ENCODE measurements at regions not wholly inside any gene's neighbourhood (a gene's known extent, or its start where the extent isn't known, plus 50 kb on each side); places are given as distances from the start of the nearest gene placed in this dataset.

DNA sequence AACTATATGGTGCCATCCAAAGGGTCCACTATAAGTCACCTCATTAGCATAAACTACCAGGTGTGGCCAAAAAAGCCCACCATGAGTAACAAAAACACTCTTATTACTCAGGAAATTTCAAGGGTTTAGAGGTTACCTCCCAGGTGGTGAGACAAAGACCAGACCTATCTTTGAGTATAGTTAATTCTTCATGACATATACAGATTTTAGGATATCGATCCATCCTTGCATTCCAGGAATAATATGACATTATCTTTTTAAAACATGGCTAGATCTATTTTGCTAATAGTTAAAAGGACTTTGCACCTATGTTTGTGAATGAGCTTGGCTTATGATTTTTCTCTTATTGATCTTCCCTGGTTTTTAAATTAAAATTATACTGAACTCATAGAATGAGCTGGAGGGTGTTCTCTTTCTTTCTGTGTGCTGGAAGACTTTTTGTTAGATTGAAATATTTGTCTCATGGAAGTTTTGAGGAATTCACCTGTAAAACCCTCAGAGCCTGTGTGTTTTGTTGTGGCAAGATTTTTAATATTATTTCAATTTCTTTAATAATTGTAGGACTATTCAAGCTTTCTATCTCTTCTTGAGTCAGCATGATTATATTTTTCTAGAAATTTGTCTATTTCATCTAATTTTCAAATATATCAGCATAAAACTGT is 138.7 kb upstream of the SLC45A1 start:
- 98 to 100% methylated on average over 1 of the region's 1 CpG for WGBS, 2 donors

DNA sequence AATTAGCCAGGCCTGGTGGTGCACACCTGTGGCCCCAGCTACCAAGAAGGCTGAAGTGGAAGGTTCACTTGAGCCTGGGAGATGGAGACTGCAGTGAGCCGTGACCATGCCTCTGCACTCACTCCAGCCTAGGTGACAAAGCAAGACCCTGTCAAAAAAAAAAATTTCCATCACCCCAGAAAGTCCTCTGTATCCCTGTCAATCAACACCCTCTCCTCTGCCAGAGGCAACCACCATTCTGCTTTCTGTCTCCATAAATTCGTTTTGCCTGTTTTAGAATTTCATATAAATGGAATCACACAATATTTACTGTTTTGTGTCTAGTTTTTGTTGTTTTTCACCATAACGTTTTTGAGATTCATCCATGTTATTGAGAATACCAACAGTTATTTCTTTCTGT is 141.6 kb upstream of the SLC45A1 start:
- WGBS, 2 donors = 74 to 78% methylated on average over 3 of the region's 3 CpGs
- Histone ChIP-seq H3K9me3 (ENCODE audit: control insufficient read depth in 2 of 2, insufficient read depth in 1 of 2, low read depth in 1 of 2, low read length in 1 of 2) (peaks cover 0 to 2% of the 10 kb centered on the region in 2 donors), H3K27ac (ENCODE audit: low read depth in 2 of 2, low read length in 1 of 2) (no peak overlapping the region), H3K36me3 (ENCODE audit: control insufficient read depth in 2 of 2, insufficient read depth in 2 of 2, low read length in 1 of 2) (no peaks in the 10 kb centered on the region), H3K27me3 (ENCODE audit: control insufficient read depth in 1 of 2, insufficient read depth in 2 of 2, low read length in 2 of 2) (no peaks in the 10 kb centered on the region), H3K4me1 (ENCODE audit: control insufficient read depth in 2 of 2, insufficient read depth in 2 of 2, low read length in 1 of 2) (peaks cover 0 to 2% of the 10 kb centered on the region in 2 donors), H3K4me3 (ENCODE audit: low read depth in 1 of 2, low read length in 2 of 2) (no peak overlapping the region)

More for the DNA sequence above, 138.7 kb upstream of the SLC45A1 start:
- no peaks in the 10 kb centered on the region for H3K36me3 ChIP-seq (ENCODE audit: control insufficient read depth in 2 of 2, insufficient read depth in 2 of 2, low read length in 1 of 2)
- no peaks in the 10 kb centered on the region for H3K27me3 ChIP-seq (ENCODE audit: control insufficient read depth in 1 of 2, insufficient read depth in 2 of 2, low read length in 2 of 2)
- H3K4me3 ChIP-seq (ENCODE audit: low read depth in 1 of 2, low read length in 2 of 2) = no peak overlapping the region
- H3K9me3 ChIP-seq (ENCODE audit: control insufficient read depth in 2 of 2, insufficient read depth in 1 of 2, low read depth in 1 of 2, low read length in 1 of 2) = peaks cover 0 to 2% of the 10 kb centered on the region in 2 donors
- peaks cover 0 to 2% of the 10 kb centered on the region in 2 donors for H3K4me1 ChIP-seq (ENCODE audit: control insufficient read depth in 2 of 2, insufficient read depth in 2 of 2, low read length in 1 of 2)
- no peak overlapping the region for H3K27ac ChIP-seq (ENCODE audit: low read depth in 2 of 2, low read length in 1 of 2)

DNA sequence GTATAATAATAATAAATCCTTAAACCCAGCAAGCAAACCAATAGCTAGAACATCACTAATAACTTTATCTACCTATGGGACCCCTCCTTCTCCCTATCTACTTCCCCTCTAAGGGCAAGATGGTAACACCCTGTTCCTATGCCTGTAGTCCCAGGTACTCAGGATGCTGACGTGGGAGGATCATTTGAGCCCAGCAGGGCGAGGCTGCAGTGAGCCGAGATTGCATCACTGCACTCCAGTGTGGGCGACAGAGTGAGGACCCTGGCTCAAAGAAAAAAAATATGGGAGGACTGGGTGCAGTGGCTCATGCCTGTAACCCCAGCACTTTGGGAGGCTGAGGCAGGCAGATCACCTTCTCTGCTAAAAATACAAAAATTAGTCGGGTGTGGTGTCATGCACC is 143.1 kb upstream of the SLC45A1 start:
- WGBS, 2 donors = 54 to 56% methylated on average over 5 of the region's 5 CpGs
- Histone ChIP-seq H3K27ac (ENCODE audit: low read depth in 2 of 2, low read length in 1 of 2) (peak overlapping the region in 1 of 2 donors; percentile 47), H3K9me3 (ENCODE audit: control insufficient read depth in 2 of 2, insufficient read depth in 1 of 2, low read depth in 1 of 2, low read length in 1 of 2) (peaks cover 0 to 2% of the 10 kb centered on the region in 2 donors), H3K36me3 (ENCODE audit: control insufficient read depth in 2 of 2, insufficient read depth in 2 of 2, low read length in 1 of 2) (no peaks in the 10 kb centered on the region), H3K4me3 (ENCODE audit: low read depth in 1 of 2, low read length in 2 of 2) (no peak overlapping the region), H3K27me3 (ENCODE audit: control insufficient read depth in 1 of 2, insufficient read depth in 2 of 2, low read length in 2 of 2) (no peaks in the 10 kb centered on the region), H3K4me1 (ENCODE audit: control insufficient read depth in 2 of 2, insufficient read depth in 2 of 2, low read length in 1 of 2) (peaks cover 0 to 9% of the 10 kb centered on the region in 2 donors)

DNA sequence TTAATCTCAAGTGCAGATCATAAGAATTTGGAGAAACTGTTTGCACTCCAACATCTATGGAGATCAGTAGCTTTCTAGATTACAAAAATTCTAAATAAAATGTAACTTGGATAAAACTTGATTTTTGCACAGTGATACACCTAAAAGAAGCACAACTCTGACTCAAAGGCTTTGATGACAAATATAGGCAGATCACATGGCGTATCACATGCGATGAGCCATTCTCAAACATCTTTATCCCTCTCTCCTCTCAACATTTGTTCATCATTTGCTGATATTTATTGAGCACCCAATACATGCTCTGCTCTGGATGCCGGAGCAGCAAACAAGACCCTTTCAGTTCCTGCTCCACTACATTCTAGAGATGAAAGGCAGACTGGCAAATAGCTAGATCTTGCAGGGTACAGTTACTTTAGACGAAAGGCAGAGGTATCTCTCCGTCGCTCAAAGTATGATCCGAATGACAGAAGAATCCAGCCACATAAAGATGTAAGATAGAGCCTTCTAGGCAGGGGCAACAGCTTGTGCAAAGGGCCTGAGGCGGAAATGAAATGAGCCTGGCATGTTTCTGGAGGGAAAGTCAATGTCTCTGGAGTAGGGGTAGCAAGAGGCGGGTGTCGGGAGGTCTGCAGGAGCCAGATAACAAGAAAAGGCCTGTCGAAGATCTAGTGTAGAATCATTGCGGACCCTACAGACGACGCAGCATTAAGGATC is 145.8 kb upstream of the ERRFI1 start:
- WGBS, 2 donors = 97% methylated on average over 14 of the region's 14 CpGs
- H3K36me3 ChIP-seq (ENCODE audit: control insufficient read depth in 2 of 2, insufficient read depth in 2 of 2, low read length in 1 of 2) = no peaks in the 10 kb centered on the region
- H3K27me3 ChIP-seq (ENCODE audit: control insufficient read depth in 1 of 2, insufficient read depth in 2 of 2, low read length in 2 of 2) = no peaks in the 10 kb centered on the region
- peaks cover 0 to 14% of the 10 kb centered on the region in 2 donors for H3K4me1 ChIP-seq (ENCODE audit: control insufficient read depth in 2 of 2, insufficient read depth in 2 of 2, low read length in 1 of 2)
- no peaks in the 10 kb centered on the region for H3K9me3 ChIP-seq (ENCODE audit: control insufficient read depth in 2 of 2, insufficient read depth in 1 of 2, low read depth in 1 of 2, low read length in 1 of 2)
- H3K4me3 ChIP-seq (ENCODE audit: low read depth in 1 of 2, low read length in 2 of 2) = no peak overlapping the region
- no peak overlapping the region for H3K27ac ChIP-seq (ENCODE audit: low read depth in 2 of 2, low read length in 1 of 2)

DNA sequence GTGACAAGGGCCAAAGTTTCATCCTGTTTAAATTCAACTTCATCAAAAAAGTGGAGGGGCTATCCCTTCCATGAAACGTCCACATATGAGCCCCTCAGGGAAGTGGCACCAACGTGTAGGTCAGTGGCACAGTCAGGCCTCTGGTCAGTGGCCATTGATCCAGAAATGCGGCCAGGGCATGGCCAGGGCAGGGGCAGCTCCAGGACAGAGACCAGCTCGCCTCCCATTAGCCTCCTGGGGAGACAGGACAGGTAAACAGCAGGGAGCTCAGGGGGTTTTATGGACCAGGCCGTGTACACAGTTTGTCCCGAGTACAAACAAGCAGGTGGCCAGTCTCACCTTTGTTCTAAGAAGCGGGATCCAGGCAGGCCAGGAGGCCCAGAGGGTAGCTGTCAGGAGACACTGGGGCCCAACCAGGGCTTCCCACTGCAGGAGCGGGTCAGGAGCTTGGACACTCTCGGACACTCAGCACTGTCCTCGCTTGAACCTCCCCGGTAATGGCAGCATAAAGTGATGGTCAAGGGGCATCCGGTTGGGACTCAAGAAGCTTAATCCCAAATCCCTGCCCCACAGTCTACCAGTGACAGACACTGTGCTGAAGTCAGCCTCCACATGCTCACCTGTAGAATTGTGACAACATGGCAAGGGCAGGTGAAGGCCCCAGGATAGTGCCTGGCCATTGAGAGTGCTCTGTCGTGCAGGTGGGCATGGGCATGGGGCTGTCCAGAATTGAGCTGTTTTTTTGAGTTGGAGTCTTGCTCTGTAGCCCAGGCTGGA is 144.1 kb upstream of the ERRFI1 start:
- peak overlapping the region; percentile 32 to 83 for H3K27ac ChIP-seq (ENCODE audit: low read depth in 2 of 2, low read length in 1 of 2)
- 72 to 76% methylated on average over 13 of the region's 13 CpGs for WGBS, 2 donors
- H3K9me3 ChIP-seq (ENCODE audit: control insufficient read depth in 2 of 2, insufficient read depth in 1 of 2, low read depth in 1 of 2, low read length in 1 of 2) = no peaks in the 10 kb centered on the region
- H3K4me3 ChIP-seq (ENCODE audit: low read depth in 1 of 2, low read length in 2 of 2) = no peak overlapping the region
- no peaks in the 10 kb centered on the region for H3K27me3 ChIP-seq (ENCODE audit: control insufficient read depth in 1 of 2, insufficient read depth in 2 of 2, low read length in 2 of 2)
- H3K36me3 ChIP-seq (ENCODE audit: control insufficient read depth in 2 of 2, insufficient read depth in 2 of 2, low read length in 1 of 2) = no peaks in the 10 kb centered on the region
- peaks cover 0 to 14% of the 10 kb centered on the region in 2 donors for H3K4me1 ChIP-seq (ENCODE audit: control insufficient read depth in 2 of 2, insufficient read depth in 2 of 2, low read length in 1 of 2)

DNA sequence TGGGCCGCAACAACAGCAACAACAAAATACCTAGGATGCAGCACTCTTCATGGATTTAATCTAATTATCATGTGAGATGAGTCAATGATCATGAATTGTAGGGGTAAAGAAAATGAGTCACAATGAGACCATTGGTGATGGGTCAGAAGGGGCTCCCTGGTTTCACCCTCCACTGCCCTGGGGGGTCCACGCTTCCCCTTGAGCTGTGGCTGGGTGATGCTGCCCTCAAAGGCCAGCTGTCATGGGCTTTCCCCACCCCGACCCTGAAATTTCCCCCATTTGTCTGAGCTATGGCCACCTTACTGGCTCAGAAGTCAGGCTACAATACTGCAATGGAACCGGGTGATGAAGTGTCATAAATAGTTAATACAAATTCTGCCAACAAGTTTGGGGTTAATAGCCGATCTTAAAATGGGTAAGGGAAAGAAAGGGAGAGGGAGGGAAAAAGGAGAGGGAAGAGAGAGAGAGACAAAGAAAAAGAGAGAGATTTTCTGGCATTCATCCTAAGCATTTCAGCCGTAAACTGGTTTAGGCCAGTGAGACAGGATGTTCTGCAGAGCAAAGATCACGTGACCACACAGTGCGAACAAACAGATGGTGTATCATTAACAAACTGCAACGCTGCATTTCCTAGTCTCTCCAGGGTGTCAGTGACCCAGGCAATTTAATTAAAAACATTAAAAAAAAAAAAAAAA is 143.4 kb upstream of the ERRFI1 start:
- H3K9me3 ChIP-seq (ENCODE audit: control insufficient read depth in 2 of 2, insufficient read depth in 1 of 2, low read depth in 1 of 2, low read length in 1 of 2) = no peaks in the 10 kb centered on the region
- H3K27me3 ChIP-seq (ENCODE audit: control insufficient read depth in 1 of 2, insufficient read depth in 2 of 2, low read length in 2 of 2) = no peaks in the 10 kb centered on the region
- H3K4me1 ChIP-seq (ENCODE audit: control insufficient read depth in 2 of 2, insufficient read depth in 2 of 2, low read length in 1 of 2) = peaks cover 0 to 12% of the 10 kb centered on the region in 2 donors
- H3K36me3 ChIP-seq (ENCODE audit: control insufficient read depth in 2 of 2, insufficient read depth in 2 of 2, low read length in 1 of 2) = no peaks in the 10 kb centered on the region
- WGBS, 2 donors = 26 to 28% methylated on average over 9 of the region's 9 CpGs
- no peak overlapping the region for H3K4me3 ChIP-seq (ENCODE audit: low read depth in 1 of 2, low read length in 2 of 2)
- peak overlapping the region; percentile 75 to 89 for H3K27ac ChIP-seq (ENCODE audit: low read depth in 2 of 2, low read length in 1 of 2)

DNA sequence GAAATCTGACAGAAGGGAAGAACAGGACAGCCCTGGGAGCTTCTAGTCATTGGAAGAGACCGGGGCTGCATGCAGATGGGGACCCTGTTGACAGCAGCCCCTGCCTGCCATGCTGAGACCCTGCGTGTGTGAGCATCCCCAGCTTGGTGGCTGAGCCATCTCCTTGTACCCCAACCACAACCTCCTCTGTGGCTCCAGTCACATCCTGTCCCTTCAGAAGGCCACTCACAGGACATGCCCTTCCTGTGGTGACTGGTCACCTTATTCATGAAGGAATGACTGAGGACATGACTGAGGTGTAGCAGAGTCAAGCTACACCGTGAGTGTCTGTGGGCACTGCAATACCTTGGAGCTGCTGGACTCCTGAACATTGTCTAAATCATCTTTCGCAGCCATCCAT is 141.8 kb upstream of the ERRFI1 start:
- no peak overlapping the region for H3K27ac ChIP-seq (ENCODE audit: low read depth in 2 of 2, low read length in 1 of 2)
- WGBS, 2 donors = 94 to 96% methylated on average over 4 of the region's 4 CpGs

DNA sequence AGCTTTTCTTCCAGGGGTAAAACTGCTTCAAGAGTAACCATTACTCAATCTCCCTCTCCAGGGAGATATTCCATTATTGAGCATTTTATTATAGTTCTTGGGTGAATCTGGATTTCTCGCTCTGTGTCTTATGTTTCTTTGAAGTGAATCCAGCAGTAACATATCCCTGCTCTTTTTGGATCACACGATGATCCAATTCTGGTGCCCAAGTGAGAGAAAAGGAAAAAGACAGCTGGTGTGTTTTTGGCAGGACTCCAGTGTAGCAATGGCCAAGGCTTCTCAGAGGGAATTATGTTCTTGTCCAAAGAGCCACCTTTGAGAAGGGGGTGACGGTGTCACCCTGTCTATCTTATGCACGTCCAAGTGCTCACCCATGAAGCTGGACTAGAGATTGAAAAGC is 140.3 kb upstream of the ERRFI1 start:
- Histone ChIP-seq H3K4me3 (ENCODE audit: low read depth in 1 of 2, low read length in 2 of 2) (no peak overlapping the region), H3K36me3 (ENCODE audit: control insufficient read depth in 2 of 2, insufficient read depth in 2 of 2, low read length in 1 of 2) (no peaks in the 10 kb centered on the region), H3K27me3 (ENCODE audit: control insufficient read depth in 1 of 2, insufficient read depth in 2 of 2, low read length in 2 of 2) (no peaks in the 10 kb centered on the region), H3K27ac (ENCODE audit: low read depth in 2 of 2, low read length in 1 of 2) (no peak overlapping the region), H3K9me3 (ENCODE audit: control insufficient read depth in 2 of 2, insufficient read depth in 1 of 2, low read depth in 1 of 2, low read length in 1 of 2) (no peaks in the 10 kb centered on the region), H3K4me1 (ENCODE audit: control insufficient read depth in 2 of 2, insufficient read depth in 2 of 2, low read length in 1 of 2) (peaks cover 0 to 12% of the 10 kb centered on the region in 2 donors)
- 64 to 74% methylated on average over 4 of the region's 4 CpGs for WGBS, 2 donors

More for the DNA sequence above, 141.8 kb upstream of the ERRFI1 start:
- H3K36me3 ChIP-seq (ENCODE audit: control insufficient read depth in 2 of 2, insufficient read depth in 2 of 2, low read length in 1 of 2) = no peaks in the 10 kb centered on the region
- H3K9me3 ChIP-seq (ENCODE audit: control insufficient read depth in 2 of 2, insufficient read depth in 1 of 2, low read depth in 1 of 2, low read length in 1 of 2) = no peaks in the 10 kb centered on the region
- no peaks in the 10 kb centered on the region for H3K27me3 ChIP-seq (ENCODE audit: control insufficient read depth in 1 of 2, insufficient read depth in 2 of 2, low read length in 2 of 2)
- H3K4me3 ChIP-seq (ENCODE audit: low read depth in 1 of 2, low read length in 2 of 2) = no peak overlapping the region
- H3K4me1 ChIP-seq (ENCODE audit: control insufficient read depth in 2 of 2, insufficient read depth in 2 of 2, low read length in 1 of 2) = peaks cover 0 to 12% of the 10 kb centered on the region in 2 donors
